Breast epithelium (tissue), 4 donors: ENCODE measurements at regions not wholly inside any gene's neighbourhood (a gene's known extent, or its start where the extent isn't known, plus 50 kb on each side); places are given as distances from the start of the nearest gene placed in this dataset.
"Not testable (repeated sequence)": the region's sequence is repeated elsewhere in the genome, so short reads cannot be mapped to it uniquely, and the experiment has no call there.

Source experiments
- DNase-seq, 2 donors: peaks; one replicate each; pipeline ENCODE4 v3.0.0-alpha.2; 2019; ENCODE audit warnings: low spot score in 2 of 2
- H3K27ac ChIP-seq, 2 donors: fragments of 200-600 bp; sonication (generic) in 1 of 2; one replicate each; pipeline ENCODE4 v1.5.1; 2016 to 2019; ENCODE audit warnings: mild to moderate bottlenecking in 1 of 2
- H3K27me3 ChIP-seq, 2 donors: fragments of 200-600 bp; sonication (generic) in 1 of 2; one replicate each; pipeline versions ENCODE4 v1.5.1 to v1.6.0; 2017 to 2019; ENCODE audit warnings: control low read depth in 1 of 2, mild to moderate bottlenecking in 1 of 2
- H3K36me3 ChIP-seq: fragments of 200-600 bp; one replicate; pipeline ENCODE4 v1.5.1; 2019
- H3K4me1 ChIP-seq, 2 donors: fragments of 200-600 bp; sonication (generic); one replicate each; pipeline ENCODE4 v1.5.1; 2016 to 2019; ENCODE audit warnings: control low read depth in 1 of 2
- H3K4me3 ChIP-seq, 3 donors: fragments of 200-600 bp; sonication (generic); 1 replicate in 2 of 3; 2 replicates in 1 of 3; pipeline ENCODE4 v1.5.1; 2016 to 2019; ENCODE audit warnings: mild to moderate bottlenecking in 3 of 3, moderate library complexity in 2 of 3
- H3K9me3 ChIP-seq, 2 donors: fragments of 200-600 bp; sonication (generic) in 1 of 2; one replicate each; pipeline ENCODE4 v1.5.1; 2016 to 2019; ENCODE audit warnings: control low read depth in 1 of 2
- POLR2A ChIP-seq: fragments of 450-650 bp; IDR thresholded peaks from one replicate; pipeline ENCODE4 v1.6.1; 2016; ENCODE audit warnings: antibody characterized with exemption, mild to moderate bottlenecking, moderate library complexity
- POLR2AphosphoS5 ChIP-seq, 3 donors: sonication (generic); formaldehyde crosslinking; IDR thresholded peaks; one replicate each; pipeline ENCODE4 v1.6.1; 2017; ENCODE audit warnings: antibody characterized with exemption in 3 of 3
- intact Hi-C: fragments of 100-400 bp; cut with DNase I; formaldehyde crosslinking; loops from one replicate; pipeline ENCODE4 v1.15.1; 2023; ENCODE audit warnings: low total_unique reads
- TF ChIP-seq, protein P1 (sequence below), 3 donors: fragments of 450-650 bp; IDR thresholded peaks; one replicate each; pipeline ENCODE4 v1.5.1; 2016 to 2017; ENCODE audit warnings: antibody characterized with exemption in 3 of 3, mild to moderate bottlenecking in 3 of 3, moderate library complexity in 3 of 3

DNA sequence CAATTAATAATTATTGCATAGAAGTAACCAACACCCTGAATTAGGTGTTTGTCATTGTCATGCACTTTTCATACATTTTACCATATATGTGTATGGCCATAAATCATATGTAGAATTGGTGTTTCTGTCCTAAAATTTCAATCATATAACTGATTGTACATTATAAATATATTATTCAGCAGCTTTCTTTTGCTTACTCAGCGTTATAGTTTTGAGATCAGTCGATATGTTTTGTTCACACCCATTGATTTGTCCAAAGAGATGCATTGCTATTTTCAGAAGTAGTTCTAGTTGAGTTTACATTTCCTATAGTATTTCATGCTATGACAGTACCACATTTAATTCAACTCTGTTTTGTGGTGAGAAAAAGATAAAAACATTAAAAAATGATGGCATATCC, 50.5 kb upstream of the PARP4 start:
- intact Hi-C loops, result loop anchor here (10.0 kb wide), 1 partner anchor 682 kb away; no protein-coding TSS in a partner anchor

DNA sequence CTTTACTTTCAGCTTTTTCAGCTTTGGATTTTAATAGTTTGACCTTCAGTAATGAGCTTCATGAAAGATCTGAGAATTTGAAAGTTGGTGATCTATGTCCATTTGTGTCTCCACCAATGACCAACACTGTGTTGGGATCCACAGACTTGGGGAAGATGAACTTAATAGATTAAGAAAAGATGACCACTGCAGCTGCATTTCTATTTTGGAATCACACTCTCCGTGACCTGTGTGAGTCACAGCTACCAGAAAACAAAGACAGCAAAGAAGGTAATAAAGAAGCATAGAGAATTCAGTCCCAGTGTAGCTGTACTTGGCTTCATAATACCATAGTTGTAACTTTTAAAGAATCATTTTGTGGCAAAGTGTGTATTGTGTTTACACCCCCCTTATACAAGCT, 51.4 kb upstream of the PARP4 start:
- DNase-seq, result not testable (repeated sequence)

More for the DNA sequence above, 50.5 kb upstream of the PARP4 start:
- Histone ChIP-seq H3K36me3 (no peaks in the 10 kb centered on the region), H3K9me3 (no peaks in the 10 kb centered on the region), H3K4me1 (no peaks in the 10 kb centered on the region), H3K27ac (no peak overlapping the region), H3K27me3 (no peaks in the 10 kb centered on the region), H3K4me3 (no peak overlapping the region)
- TF ChIP-seq, protein P1, sequence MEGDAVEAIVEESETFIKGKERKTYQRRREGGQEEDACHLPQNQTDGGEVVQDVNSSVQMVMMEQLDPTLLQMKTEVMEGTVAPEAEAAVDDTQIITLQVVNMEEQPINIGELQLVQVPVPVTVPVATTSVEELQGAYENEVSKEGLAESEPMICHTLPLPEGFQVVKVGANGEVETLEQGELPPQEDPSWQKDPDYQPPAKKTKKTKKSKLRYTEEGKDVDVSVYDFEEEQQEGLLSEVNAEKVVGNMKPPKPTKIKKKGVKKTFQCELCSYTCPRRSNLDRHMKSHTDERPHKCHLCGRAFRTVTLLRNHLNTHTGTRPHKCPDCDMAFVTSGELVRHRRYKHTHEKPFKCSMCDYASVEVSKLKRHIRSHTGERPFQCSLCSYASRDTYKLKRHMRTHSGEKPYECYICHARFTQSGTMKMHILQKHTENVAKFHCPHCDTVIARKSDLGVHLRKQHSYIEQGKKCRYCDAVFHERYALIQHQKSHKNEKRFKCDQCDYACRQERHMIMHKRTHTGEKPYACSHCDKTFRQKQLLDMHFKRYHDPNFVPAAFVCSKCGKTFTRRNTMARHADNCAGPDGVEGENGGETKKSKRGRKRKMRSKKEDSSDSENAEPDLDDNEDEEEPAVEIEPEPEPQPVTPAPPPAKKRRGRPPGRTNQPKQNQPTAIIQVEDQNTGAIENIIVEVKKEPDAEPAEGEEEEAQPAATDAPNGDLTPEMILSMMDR (IDR thresholded peaks at IDR 0.05), result no peak
- no peak for TF ChIP-seq POLR2A
- no peak for TF ChIP-seq POLR2AphosphoS5 (IDR thresholded peaks at IDR 0.05)
- no peak for DNase-seq

DNA sequence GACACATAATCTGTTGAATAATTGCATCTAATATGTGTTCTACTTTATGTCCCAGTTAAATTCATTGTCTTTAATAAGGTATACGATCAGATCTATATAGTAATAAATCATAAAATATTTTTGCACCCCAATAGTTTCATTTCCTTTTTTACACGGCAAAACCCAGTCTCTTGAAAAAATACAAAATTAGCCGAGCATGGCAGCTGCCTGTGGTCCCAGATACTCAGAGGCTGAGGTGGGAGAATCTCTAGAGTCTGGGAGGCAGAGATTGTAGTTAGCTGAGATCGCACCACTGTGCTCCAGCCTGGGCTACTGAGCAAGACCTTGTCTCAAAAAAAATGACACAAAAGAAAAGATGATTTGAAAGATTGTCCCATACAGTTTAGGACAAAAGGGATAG, 52.3 kb upstream of the PARP4 start:
- no peaks in the 10 kb centered on the region for H3K27me3 ChIP-seq
- TF ChIP-seq, protein P1 (IDR thresholded peaks at IDR 0.05), result no peak
- TF ChIP-seq POLR2A (no peak), POLR2AphosphoS5 (IDR thresholded peaks at IDR 0.05) (no peak)
- H3K4me1 ChIP-seq, result no peaks in the 10 kb centered on the region
- H3K27ac ChIP-seq, result no peak overlapping the region
- no peak for DNase-seq
- H3K36me3 ChIP-seq, result no peaks in the 10 kb centered on the region
- no peaks in the 10 kb centered on the region for H3K9me3 ChIP-seq
- H3K4me3 ChIP-seq, result no peak overlapping the region
- intact Hi-C loops, result loop anchor here (10.0 kb wide), 1 partner anchor 680 kb away; no protein-coding TSS in a partner anchor

More for the DNA sequence above, 51.4 kb upstream of the PARP4 start:
- not testable (repeated sequence) for H3K4me1 ChIP-seq, H3K36me3 ChIP-seq, H3K9me3 ChIP-seq, H3K4me3 ChIP-seq, H3K27ac ChIP-seq, H3K27me3 ChIP-seq
- intact Hi-C loops, result loop anchor here (10.0 kb wide), 1 partner anchor 681 kb away; no protein-coding TSS in a partner anchor

DNA sequence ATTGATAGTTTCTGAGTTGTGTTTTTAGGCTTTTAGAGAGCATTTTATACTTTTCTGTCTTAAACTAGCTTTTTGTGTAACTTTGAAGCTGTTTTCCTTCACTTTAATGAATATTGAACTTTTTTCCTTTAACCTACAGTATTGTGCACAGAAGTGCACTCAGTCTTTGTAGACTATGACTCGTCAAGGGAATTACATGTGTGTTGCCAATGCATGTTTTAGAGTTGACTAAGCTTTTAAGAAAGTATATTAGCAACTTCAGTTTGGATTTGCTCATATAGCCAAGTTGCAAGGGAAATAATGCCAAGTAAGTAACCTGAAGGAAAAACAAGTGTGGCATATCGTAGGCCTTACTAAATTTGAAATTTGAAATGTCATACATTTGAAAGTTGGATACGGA, 55.0 kb upstream of the PARP4 start:
- not testable (repeated sequence) for H3K4me1 ChIP-seq

DNA sequence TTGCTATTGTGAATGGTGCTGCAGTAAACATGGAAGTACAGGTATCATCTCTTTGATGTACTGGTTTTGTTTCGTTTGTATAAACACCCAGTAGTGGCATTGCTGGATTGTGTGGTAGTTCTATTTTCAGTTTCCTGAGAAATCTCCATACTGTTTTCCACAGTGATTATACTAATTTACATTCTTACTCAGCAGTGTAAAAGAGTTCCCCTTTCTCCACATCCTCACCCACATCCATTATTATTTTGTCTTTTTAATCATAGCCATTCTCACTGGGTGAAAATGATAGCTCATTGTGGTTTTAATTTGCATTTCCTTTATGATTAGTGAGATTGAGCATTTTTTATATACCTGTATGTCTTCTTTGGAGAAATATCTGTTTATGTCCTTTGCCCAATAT, 62.3 kb upstream of the PARP4 start:
- no peak for DNase-seq
- no peaks in the 10 kb centered on the region for H3K9me3 ChIP-seq
- no peaks in the 10 kb centered on the region for H3K4me1 ChIP-seq
- intact Hi-C loops, result no loop called here
- no peak overlapping the region for H3K4me3 ChIP-seq
- no peaks in the 10 kb centered on the region for H3K36me3 ChIP-seq
- no peaks in the 10 kb centered on the region for H3K27me3 ChIP-seq
- TF ChIP-seq POLR2A, result no peak
- no peak for TF ChIP-seq POLR2AphosphoS5 (IDR thresholded peaks at IDR 0.05)
- TF ChIP-seq, protein P1 (IDR thresholded peaks at IDR 0.05), result no peak
- H3K27ac ChIP-seq, result no peak overlapping the region

More for the DNA sequence above, 55.0 kb upstream of the PARP4 start:
- intact Hi-C loops, result loop anchor here (10.0 kb wide), 1 partner anchor 677 kb away; no protein-coding TSS in a partner anchor
- not testable (repeated sequence) for H3K9me3 ChIP-seq, H3K27ac ChIP-seq, H3K4me3 ChIP-seq, H3K36me3 ChIP-seq, H3K27me3 ChIP-seq, DNase-seq

DNA sequence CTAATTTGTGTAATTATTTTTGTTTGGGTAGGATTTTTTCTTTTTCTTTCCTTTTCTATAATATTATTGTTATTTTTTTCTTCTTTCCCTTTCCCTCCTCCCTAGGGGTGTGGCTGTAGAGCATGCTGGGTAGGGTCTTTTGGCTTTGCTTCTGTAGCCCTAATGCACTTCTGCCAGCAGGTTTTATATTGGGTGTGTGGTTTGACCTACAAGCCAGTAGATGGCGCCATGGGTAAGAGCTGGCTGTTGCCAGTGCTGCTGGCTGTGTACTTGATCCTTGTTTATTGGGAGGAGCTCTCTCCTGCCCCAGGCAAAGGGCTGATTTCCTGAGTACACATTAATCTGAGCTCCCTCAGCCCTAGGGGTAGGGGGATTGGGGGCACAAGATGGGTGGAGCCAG, 67.7 kb upstream of the PARP4 start:
- H3K36me3 ChIP-seq, DNase-seq, H3K4me1 ChIP-seq, H3K9me3 ChIP-seq, intact Hi-C loops, H3K27ac ChIP-seq, H3K27me3 ChIP-seq: not testable (repeated sequence)
- peak overlapping the region in 2 of 3 donors; percentile 7 to 48 for H3K4me3 ChIP-seq
- TF ChIP-seq, protein P1 (IDR thresholded peaks at IDR 0.05), result peak in 2 of 3 donors; percentile 26 to 62

DNA sequence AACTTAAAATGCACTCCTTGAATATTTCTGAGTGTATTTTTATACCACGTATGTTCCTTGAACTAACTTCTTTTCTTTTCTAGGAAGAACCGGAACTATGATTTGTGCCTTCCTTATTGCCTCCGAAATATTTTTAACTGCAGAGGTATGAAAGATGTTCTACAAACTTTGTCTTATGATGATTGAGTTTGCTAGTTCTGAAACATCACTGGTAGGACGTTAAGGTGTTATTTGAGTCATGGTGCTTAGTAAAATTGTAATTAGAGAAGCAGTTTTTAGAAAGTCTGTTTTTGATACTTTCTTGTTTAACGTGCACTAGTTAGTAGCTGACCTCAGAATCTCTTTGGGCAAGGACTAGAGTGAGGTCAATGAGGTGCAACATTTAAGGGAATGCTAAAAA, 69.0 kb upstream of the PARP4 start:
- H3K27me3 ChIP-seq, H3K36me3 ChIP-seq, H3K4me3 ChIP-seq, DNase-seq, H3K27ac ChIP-seq, intact Hi-C loops, H3K9me3 ChIP-seq, H3K4me1 ChIP-seq: not testable (repeated sequence)

DNA sequence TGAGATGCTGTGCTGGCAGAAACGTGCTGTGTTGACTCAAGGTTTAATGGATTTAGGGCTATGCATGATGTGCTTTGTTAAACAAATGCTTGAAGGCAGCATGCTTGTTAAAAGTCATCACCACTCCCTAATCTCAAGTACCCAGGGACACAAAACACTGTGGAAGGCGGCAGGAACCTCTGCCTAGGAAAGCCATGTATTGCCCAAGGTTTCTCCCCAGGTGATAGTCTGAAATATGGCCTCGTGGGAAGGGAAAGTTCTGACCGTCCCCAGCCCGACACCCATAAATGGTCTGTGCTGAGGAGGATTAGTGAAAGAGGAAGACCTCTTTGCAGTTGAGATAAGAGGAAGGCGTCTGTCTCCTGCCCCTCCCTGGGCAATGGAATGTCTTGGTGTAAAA, 79.1 kb upstream of the PARP4 start:
- H3K36me3 ChIP-seq, H3K27me3 ChIP-seq, DNase-seq, H3K9me3 ChIP-seq, intact Hi-C loops, H3K4me1 ChIP-seq, H3K27ac ChIP-seq, H3K4me3 ChIP-seq: not testable (repeated sequence)

DNA sequence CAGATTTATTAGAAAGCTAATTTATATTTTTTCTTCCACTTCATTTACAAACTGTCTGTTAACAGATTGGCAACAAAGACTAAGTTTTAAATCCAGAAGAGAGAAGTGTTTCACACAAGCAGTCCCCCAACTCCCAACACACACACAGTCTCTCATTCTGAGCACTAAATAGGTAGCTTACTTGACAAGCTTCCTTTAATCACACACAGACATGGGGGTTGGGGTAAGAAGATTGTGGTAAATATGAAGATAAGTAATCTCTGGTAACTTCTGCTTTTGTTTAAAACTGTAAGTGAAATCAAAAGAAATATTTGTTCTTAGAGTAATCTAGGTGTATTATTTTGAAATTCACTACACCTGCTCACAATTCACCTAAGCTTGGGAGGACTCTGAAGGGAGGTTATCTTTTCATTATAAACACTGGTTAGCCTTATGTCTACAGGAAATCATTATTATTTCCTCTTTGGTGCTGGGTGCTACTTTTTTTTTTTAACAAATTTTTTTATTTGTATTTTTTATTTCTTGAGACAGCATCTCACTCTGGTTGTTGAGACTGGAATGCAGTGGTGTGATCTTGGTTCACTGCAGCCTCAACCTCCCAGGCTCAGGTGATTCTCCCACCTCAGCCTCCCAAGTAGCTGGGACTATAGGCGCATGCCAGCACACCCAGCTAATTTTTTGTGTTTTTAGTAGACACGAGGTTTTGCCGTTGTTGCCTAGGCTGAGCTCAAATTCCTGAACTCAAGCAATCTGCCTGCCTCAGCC, 82.1 kb upstream of the ATP12A start:
- H3K27ac ChIP-seq, H3K4me1 ChIP-seq: not testable (repeated sequence)
- intact Hi-C loops, result loop anchor here (2.0 kb wide), 1 partner anchor 53 kb away; no protein-coding TSS in a partner anchor

More for the DNA sequence above, 82.1 kb upstream of the ATP12A start:
- not testable (repeated sequence) for H3K27me3 ChIP-seq, H3K9me3 ChIP-seq, H3K4me3 ChIP-seq, H3K36me3 ChIP-seq, DNase-seq
